ENCODE measurements at regions not wholly inside any gene's neighbourhood (a gene's known extent, or its start where the extent isn't known, plus 50 kb on each side); places are given as distances from the start of the nearest gene placed in this dataset.

DNA sequence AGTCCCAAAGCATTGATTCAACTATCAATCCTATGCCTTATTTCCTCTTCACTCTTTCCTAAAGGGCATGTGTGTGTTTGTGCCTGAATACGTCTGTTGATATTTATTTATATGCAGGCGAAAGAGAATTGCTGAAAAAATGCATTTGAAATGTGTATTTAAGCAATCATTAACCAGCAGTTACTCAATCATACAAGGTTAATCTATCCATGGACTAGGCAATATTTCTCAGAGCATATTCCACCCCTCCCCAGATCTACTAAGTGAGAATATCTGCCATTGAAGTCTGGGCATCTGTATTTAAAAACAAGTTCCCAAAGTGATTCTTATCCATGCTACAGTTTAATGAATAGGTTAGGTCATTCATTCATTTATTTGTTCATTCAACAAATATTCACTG, 113.6 kb downstream of the RASGEF1B start:
- TF ChIP-seq, protein P1, sequence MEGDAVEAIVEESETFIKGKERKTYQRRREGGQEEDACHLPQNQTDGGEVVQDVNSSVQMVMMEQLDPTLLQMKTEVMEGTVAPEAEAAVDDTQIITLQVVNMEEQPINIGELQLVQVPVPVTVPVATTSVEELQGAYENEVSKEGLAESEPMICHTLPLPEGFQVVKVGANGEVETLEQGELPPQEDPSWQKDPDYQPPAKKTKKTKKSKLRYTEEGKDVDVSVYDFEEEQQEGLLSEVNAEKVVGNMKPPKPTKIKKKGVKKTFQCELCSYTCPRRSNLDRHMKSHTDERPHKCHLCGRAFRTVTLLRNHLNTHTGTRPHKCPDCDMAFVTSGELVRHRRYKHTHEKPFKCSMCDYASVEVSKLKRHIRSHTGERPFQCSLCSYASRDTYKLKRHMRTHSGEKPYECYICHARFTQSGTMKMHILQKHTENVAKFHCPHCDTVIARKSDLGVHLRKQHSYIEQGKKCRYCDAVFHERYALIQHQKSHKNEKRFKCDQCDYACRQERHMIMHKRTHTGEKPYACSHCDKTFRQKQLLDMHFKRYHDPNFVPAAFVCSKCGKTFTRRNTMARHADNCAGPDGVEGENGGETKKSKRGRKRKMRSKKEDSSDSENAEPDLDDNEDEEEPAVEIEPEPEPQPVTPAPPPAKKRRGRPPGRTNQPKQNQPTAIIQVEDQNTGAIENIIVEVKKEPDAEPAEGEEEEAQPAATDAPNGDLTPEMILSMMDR (IDR thresholded peaks at IDR 0.05), result no peak
- TF ChIP-seq POLR2A (IDR thresholded peaks at IDR 0.05), result no peak
